ENCODE measurements at regions not wholly inside any gene's neighbourhood (a gene's known extent, or its start where the extent isn't known, plus 50 kb on each side); places are given as distances from the start of the nearest gene placed in this dataset.

DNA sequence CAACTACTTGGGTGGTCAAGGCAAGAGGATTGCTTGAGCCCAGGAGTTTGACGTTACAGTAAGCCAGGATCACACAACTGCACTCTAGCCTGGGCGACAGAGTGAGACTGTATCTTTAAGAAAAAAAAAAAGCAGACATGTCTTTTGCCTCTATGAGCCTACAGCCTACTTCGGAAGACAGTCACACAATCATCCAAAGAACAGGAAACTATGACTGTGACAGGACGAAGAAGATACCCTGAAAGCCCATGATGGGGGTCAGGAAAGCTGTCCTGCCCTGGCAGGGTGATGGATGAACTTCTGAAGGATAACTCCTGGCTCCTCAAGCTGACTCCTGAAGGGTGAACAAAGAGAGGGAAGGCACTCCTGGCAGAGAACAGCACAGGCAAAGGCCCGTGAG, 251.7 kb upstream of the SIX2 start:
- no peak for TF ChIP-seq CTCF (IDR thresholded peaks at IDR 0.05)
- ATAC-seq (ENCODE audit: low read depth) = no peak
- H3K27me3 Mint-ChIP-seq = peaks cover 18% of the 10 kb centered on the region
- no peak overlapping the region for H3K4me3 Mint-ChIP-seq
- DNase-seq = no peak
- intact Hi-C loops (cut with micrococcal nuclease) = no loop called here
- H3K36me3 Mint-ChIP-seq (ENCODE audit: low read depth) = no peaks in the 10 kb centered on the region
- H3K9me3 Mint-ChIP-seq = no peaks in the 10 kb centered on the region
- no peak overlapping the region for H3K27ac Mint-ChIP-seq
- ChIA-PET POLR2A (no interaction called here), CTCF (no interaction called here)
- peaks cover 4% of the 10 kb centered on the region for H3K4me1 Mint-ChIP-seq

GRCh38 chr2:45259547-45260160, 250.4 kb upstream of the SIX2 start:
- peaks cover 12% of the 10 kb centered on the region for H3K27me3 Mint-ChIP-seq

DNA sequence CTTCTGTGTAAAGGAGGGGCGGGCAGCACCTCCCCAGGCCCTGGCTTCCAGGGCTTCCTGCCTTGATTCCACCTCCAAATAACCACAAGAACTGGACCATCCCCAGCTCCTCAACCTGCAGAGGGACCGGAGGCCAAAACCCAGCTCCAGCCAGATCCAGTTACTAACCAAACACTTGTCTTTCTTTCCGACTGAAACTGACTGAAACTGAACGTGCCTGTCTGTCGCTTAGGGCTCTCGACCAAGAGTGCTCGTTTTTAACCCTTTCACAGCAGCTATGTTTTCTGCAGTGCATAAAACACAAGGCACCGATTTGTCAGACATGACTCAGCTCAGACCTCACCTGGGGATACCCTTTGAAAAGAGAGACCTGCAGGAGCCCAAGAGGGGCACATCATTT, 249.9 kb upstream of the SIX2 start:
- ATAC-seq (ENCODE audit: low read depth) (no peak), DNase-seq (no peak)
- TF ChIP-seq CTCF (IDR thresholded peaks at IDR 0.05) = no peak
- Mint-ChIP-seq H3K27ac (no peak overlapping the region), H3K4me3 (no peak overlapping the region), H3K9me3 (no peaks in the 10 kb centered on the region), H3K36me3 (ENCODE audit: low read depth) (no peaks in the 10 kb centered on the region), H3K4me1 (peaks cover 4% of the 10 kb centered on the region), H3K27me3 (peaks cover 11% of the 10 kb centered on the region)
- intact Hi-C loops (cut with micrococcal nuclease) = no loop called here
- ChIA-PET POLR2A (no interaction called here), CTCF (no interaction called here)

More at GRCh38 chr2:45259547-45260160, 250.4 kb upstream of the SIX2 start:
- ChIA-PET CTCF (no interaction called here), POLR2A (no interaction called here)
- no peak for TF ChIP-seq CTCF (IDR thresholded peaks at IDR 0.05)
- no peaks in the 10 kb centered on the region for H3K36me3 Mint-ChIP-seq (ENCODE audit: low read depth)
- ATAC-seq (ENCODE audit: low read depth) (no peak), DNase-seq (no peak)
- intact Hi-C loops (cut with micrococcal nuclease) = no loop called here
- no peak overlapping the region for H3K4me3 Mint-ChIP-seq
- no peak overlapping the region for H3K27ac Mint-ChIP-seq
- peaks cover 4% of the 10 kb centered on the region for H3K4me1 Mint-ChIP-seq
- no peaks in the 10 kb centered on the region for H3K9me3 Mint-ChIP-seq

- no peak for TF ChIP-seq CTCF (IDR thresholded peaks at IDR 0.05)
- ChIA-PET CTCF (no interaction called here), POLR2A (no interaction called here)
- DNase-seq (no peak), ATAC-seq (ENCODE audit: low read depth) (no peak)
- no peaks in the 10 kb centered on the region for H3K9me3 Mint-ChIP-seq
- no peak overlapping the region for H3K27ac Mint-ChIP-seq
- peaks cover 8% of the 10 kb centered on the region for H3K27me3 Mint-ChIP-seq
- peaks cover 3% of the 10 kb centered on the region for H3K4me1 Mint-ChIP-seq
- H3K36me3 Mint-ChIP-seq (ENCODE audit: low read depth) = no peaks in the 10 kb centered on the region
- H3K4me3 Mint-ChIP-seq = no peak overlapping the region
- intact Hi-C loops (cut with micrococcal nuclease) = no loop called here
Measured at GRCh38 chr2:45258311-45258710, 249.1 kb upstream of the SIX2 start.

DNA sequence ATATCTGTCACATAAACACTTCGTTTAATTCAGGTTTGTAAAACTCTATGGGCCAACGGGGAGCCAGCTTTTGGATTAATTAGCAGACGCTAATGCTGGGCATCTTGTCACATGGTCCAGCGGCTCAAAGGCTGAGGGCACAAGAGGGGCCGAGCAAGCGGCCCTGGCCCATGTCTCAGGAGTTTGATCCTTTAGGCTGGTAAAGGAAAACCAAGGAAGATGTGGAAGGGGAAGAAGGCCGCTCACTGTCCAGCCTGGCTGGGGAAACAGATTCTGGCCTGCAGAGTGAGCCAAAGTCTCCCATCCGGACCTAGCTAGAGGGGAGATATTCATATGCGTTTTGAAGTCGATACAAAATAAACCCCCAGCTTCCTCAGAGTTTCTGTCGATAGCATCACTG, 248.6 kb upstream of the SIX2 start:
- Mint-ChIP-seq H3K9me3 (no peaks in the 10 kb centered on the region), H3K36me3 (ENCODE audit: low read depth) (no peaks in the 10 kb centered on the region), H3K4me1 (no peaks in the 10 kb centered on the region), H3K4me3 (no peak overlapping the region), H3K27ac (no peak overlapping the region), H3K27me3 (peaks cover 8% of the 10 kb centered on the region)
- ChIA-PET POLR2A (no interaction called here), CTCF (no interaction called here)
- TF ChIP-seq CTCF (IDR thresholded peaks at IDR 0.05) = no peak
- DNase-seq (no peak), ATAC-seq (ENCODE audit: low read depth) (no peak)
- intact Hi-C loops (cut with micrococcal nuclease) = no loop called here
